GM12864 (cell line): ENCODE measurements at regions not wholly inside any gene's neighbourhood (a gene's known extent, or its start where the extent isn't known, plus 50 kb on each side); places are given as distances from the start of the nearest gene placed in this dataset.

Experiments used
- DNase-seq: peaks from one replicate; pipeline ENCODE4 v3.0.0-alpha.2; 2011; ENCODE audit warnings: low read depth
- H3K4me3 ChIP-seq: 2 replicates; pipeline ENCODE4 v1.5.1; 2011; ENCODE audit warnings: mild to moderate bottlenecking, low read depth, low read length, control low read depth
- TF ChIP-seq, protein P1 (sequence below): IDR thresholded peaks from 2 replicates; pipeline ENCODE4 v1.5.1; 2011; ENCODE audit warnings: low read depth, mild to moderate bottlenecking, moderate library complexity, low read length, control low read depth, inconsistent platforms; ENCODE audit errors: missing control alignments

DNA sequence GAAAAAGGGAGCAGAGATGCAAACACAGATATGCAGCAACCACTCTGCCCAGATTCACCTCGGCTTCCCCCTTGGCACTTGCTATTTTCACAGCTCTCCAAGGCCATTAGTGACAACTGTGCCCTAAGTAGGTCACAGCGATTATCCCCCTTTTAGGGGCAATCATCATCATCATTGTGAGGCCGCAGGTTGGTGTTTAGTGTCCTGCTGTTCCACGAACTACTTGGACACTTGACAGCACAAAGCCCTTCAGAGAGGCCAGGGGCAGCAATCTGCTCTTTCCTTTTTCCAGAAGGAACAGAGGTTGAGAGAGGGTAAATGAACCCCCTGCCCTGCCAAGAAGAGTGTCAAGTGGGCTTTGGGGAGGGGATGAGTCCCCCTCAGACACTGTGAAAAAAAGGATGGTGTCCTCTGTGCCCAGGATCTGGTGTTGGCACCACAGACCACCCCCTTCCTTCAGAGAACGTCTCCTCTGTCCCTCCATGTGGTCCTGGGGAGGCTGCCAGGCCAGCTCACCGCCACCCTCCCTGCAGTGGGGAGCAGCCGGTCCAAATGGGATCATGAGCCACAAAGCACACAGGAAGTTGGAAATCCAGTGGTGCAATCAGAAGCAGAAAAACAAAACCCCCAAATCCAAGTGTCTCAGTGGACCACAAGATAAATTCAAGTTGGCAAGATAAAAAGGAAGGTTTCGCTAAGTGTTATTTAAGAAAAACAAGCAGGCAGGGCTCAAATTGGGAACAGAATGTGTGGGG, 78.4 kb upstream of the MED9 start:
- H3K4me3 ChIP-seq = no peak overlapping the region
- no peak for DNase-seq
- TF ChIP-seq, protein P1, sequence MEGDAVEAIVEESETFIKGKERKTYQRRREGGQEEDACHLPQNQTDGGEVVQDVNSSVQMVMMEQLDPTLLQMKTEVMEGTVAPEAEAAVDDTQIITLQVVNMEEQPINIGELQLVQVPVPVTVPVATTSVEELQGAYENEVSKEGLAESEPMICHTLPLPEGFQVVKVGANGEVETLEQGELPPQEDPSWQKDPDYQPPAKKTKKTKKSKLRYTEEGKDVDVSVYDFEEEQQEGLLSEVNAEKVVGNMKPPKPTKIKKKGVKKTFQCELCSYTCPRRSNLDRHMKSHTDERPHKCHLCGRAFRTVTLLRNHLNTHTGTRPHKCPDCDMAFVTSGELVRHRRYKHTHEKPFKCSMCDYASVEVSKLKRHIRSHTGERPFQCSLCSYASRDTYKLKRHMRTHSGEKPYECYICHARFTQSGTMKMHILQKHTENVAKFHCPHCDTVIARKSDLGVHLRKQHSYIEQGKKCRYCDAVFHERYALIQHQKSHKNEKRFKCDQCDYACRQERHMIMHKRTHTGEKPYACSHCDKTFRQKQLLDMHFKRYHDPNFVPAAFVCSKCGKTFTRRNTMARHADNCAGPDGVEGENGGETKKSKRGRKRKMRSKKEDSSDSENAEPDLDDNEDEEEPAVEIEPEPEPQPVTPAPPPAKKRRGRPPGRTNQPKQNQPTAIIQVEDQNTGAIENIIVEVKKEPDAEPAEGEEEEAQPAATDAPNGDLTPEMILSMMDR = no peak

- no peak for DNase-seq
- H3K4me3 ChIP-seq = no peak overlapping the region
- TF ChIP-seq, protein P1 = no peak
Observed at GRCh38 chr17:17398943-17399926, 77.6 kb upstream of the MED9 start.

DNA sequence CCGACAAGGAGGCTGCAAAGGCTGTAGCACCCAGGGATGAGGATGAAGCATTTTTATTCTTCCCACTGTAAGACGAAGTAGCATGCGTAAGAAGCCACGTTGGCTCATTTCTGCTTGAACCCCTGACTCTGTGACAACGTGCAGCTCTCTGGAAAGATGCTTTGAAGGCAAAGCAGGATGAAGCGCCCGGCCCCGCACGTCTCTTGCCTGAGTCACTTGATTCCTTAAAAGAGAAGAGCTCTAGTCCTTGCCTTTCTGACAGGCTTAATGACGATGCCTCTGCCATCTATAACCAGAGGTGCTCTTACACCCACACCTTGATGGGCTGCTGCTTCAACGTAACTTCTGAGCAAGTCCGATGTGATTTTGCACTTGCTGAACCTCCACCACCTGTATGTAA, 76.7 kb upstream of the MED9 start:
- TF ChIP-seq, protein P1 = no peak
- H3K4me3 ChIP-seq = no peak overlapping the region
- no peak for DNase-seq

DNA sequence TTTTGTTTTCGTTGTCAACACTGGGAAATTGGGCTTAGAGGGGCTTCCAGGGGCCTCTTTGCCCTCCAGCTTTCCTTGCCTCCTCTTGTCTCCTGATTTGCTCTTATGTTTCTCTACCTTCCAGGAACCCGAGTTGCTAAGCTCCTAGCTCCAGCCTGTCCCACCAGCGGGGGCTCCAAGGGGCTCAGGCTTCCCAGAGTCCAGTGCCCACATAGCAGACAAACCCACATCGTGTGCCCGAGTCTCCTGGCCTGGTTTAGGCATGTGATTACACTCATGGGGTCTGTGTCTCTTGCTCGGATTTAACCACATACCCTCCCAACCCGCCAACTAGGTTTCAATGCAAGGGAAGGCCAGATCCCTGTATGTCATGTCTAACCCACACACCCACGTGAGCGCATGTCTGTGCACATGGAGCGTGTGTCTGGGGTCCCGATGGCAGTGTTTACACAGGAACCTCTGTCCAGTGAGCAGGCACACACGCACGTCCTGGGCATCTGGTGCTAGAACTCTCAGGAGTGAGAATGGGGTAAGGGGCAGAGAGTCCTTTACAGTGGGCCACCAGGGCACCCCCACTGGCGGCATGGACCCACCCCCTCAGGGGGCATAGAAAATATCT, 76.1 kb upstream of the MED9 start:
- TF ChIP-seq, protein P1 = no peak
- DNase-seq = no peak

GRCh38 chr17:17401271-17401781, 75.5 kb upstream of the MED9 start:
- no peak for DNase-seq
- TF ChIP-seq, protein P1 = peak; percentile 27
- no peak overlapping the region for H3K4me3 ChIP-seq

More for the DNA sequence above, 76.1 kb upstream of the MED9 start:
- H3K4me3 ChIP-seq = no peak overlapping the region

DNA sequence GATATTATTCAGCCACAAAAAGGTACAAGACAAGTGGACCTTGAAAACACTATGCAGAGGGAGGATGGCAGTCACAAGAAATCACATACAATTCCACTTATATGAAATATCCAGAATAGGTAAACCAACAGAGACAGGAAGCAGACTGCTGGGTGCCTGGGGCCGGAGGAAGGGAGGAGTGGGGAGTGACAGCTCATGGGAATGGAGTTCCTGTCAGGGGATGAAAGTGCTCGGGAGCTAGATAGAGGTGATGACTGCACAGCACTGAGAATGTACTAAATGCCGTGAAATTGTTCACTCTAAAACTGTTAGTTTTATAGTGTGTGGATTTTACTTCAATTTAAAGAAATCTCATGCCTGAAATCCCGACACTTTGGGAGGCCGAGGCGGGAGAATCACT, 74.2 kb upstream of the MED9 start:
- TF ChIP-seq, protein P1 = no peak
- DNase-seq = no peak
- H3K4me3 ChIP-seq = no peak overlapping the region
